Prostate gland (tissue), 2 donors: ENCODE measurements at regions not wholly inside any gene's neighbourhood (a gene's known extent, or its start where the extent isn't known, plus 50 kb on each side); places are given as distances from the start of the nearest gene placed in this dataset.

Experiments
- DNase-seq: peaks from one replicate; pipeline ENCODE4 v3.0.0-alpha.2; 2019; ENCODE audit warnings: low spot score
- H3K27ac ChIP-seq, 2 donors: fragments of 200-600 bp; sonication (generic); 2 replicates each; pipeline ENCODE4 v1.5.1; 2017 to 2019
- H3K27me3 ChIP-seq: fragments of 200-600 bp; sonication (generic); replicated peaks from 2 replicates; pipeline ENCODE4 v1.5.1; 2019; ENCODE audit not compliant: insufficient read depth
- H3K36me3 ChIP-seq, 2 donors: fragments of 200-600 bp; sonication (generic); 1 replicate in 1 of 2; 2 replicates in 1 of 2; pipeline versions ENCODE4 v1.5.1 to v1.8.1; 2017 to 2019
- H3K4me1 ChIP-seq: fragments of 200-600 bp; sonication (generic); replicated peaks from 2 replicates; pipeline ENCODE4 v1.5.1; 2019
- H3K4me3 ChIP-seq, 2 donors: fragments of 200-600 bp; sonication (generic); 2 replicates each; pipeline ENCODE4 v1.5.1; 2017 to 2019
- H3K9me3 ChIP-seq: fragments of 200-600 bp; sonication (generic); 2 replicates; pipeline ENCODE4 v1.5.1; 2017
- CTCF ChIP-seq, 4 experiments: fragments of 200-600 bp in 2 of 4; fragments of 450-650 bp in 2 of 4; sonication (generic) in 2 of 4; IDR thresholded peaks; 1 replicate in 3 of 4; 2 replicates in 1 of 4; pipeline ENCODE4 v1.5.1; 2016 to 2019; ENCODE audit warnings: antibody characterized with exemption in 4 of 4, mild to moderate bottlenecking in 2 of 4, moderate library complexity in 2 of 4
- POLR2A ChIP-seq: fragments of 450-650 bp; IDR thresholded peaks from one replicate; pipeline ENCODE4 v1.6.1; 2016; ENCODE audit warnings: antibody characterized with exemption, mild to moderate bottlenecking
- POLR2AphosphoS5 ChIP-seq: sonication (generic); formaldehyde crosslinking; IDR thresholded peaks from one replicate; pipeline ENCODE4 v1.6.1; 2017; ENCODE audit warnings: antibody characterized with exemption
- WGBS: methylation state at CpG from one replicate; pipeline ENCODE4 v1.1.5; 2018; 5-methylcytosine and 5-hydroxymethylcytosine counted together
- intact Hi-C: fragments of 100-400 bp; cut with DNase I; formaldehyde crosslinking; loops from one replicate; pipeline ENCODE4 v1.14.2; 2022

DNA sequence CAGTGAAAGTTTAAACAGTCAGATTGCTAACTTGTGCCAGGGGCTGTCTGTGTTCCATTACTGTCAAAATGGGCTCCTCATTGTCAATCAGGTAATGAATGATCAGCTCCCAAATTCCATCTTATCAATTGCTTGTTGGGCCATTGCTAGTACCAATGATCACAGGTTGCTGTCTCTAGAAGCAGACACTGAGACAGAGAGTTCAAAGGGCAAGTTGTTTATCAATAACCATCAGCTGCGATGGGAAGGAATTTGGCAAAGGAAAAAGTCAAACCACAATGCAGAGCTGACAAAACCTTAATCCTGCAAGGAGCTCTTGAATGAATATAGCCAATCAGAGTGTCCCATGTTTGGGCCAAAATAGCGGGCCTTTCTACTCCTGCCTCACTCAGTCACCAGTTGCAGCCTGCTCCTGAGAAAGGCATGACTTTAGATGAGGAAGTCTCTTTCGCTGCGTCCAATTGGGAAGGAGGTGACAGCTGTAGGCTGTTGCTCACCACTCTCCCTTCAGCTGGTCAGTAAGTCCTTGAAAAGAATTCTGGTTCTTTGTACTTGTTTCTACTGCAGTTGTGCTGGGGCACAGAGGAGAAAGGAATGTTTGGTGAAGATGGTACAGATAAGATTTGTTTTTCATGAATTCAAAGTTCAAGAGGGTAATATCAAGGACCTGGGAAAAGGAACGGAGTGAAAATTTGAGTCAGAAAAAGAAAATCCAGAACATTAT is 179.2 kb upstream of the PDE3A start:
- no peak overlapping the region for H3K4me3 ChIP-seq
- H3K9me3 ChIP-seq: no peaks in the 10 kb centered on the region
- no peaks in the 10 kb centered on the region for H3K4me1 ChIP-seq
- TF ChIP-seq CTCF (IDR thresholded peaks at IDR 0.05): no peak
- no peak for TF ChIP-seq POLR2AphosphoS5
- no peak for TF ChIP-seq POLR2A
- intact Hi-C loops: no loop called here
- DNase-seq: no peak
- no peaks in the 10 kb centered on the region for H3K27me3 ChIP-seq
- no peaks in the 10 kb centered on the region for H3K36me3 ChIP-seq
- H3K27ac ChIP-seq: no peak overlapping the region
- 45% methylated on average over 5 of the region's 5 CpGs for WGBS

DNA sequence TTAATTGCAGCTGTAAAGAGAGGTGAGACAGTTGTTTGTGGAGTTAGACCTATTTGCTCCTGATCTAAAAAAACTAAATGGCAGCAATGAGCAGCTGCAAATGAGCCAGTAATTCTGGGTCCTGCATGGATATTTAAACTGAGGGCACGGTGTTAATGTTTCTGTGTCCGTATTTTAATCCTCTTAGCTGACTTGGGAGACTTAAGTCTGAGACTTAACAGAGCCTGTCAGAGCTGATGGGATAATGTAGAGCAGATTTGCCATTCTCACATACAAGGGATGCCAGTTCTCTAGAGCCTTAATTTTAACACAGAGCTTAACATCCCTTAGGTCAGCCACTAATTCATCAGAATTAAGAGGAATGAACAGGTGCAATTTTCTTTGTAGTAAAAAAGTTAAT is 178.6 kb upstream of the PDE3A start:
- 72% methylated on average over 2 of the region's 2 CpGs for WGBS
- intact Hi-C loops: no loop called here
- H3K27me3 ChIP-seq: no peaks in the 10 kb centered on the region

GRCh38 chr12:20194171-20194570 is 174.2 kb upstream of the PDE3A start:
- H3K36me3 ChIP-seq: no peaks in the 10 kb centered on the region
- intact Hi-C loops: no loop called here
- no peak for TF ChIP-seq CTCF (IDR thresholded peaks at IDR 0.05)
- no peak for TF ChIP-seq POLR2A
- no peak for TF ChIP-seq POLR2AphosphoS5
- DNase-seq: no peak
- WGBS: 62% methylated on average over 4 of the region's 4 CpGs
- no peaks in the 10 kb centered on the region for H3K27me3 ChIP-seq
- no peaks in the 10 kb centered on the region for H3K4me1 ChIP-seq
- no peak overlapping the region for H3K27ac ChIP-seq
- H3K9me3 ChIP-seq: no peaks in the 10 kb centered on the region
- H3K4me3 ChIP-seq: no peak overlapping the region

More for the DNA sequence above, 178.6 kb upstream of the PDE3A start:
- Histone ChIP-seq H3K36me3 (no peaks in the 10 kb centered on the region), H3K9me3 (no peaks in the 10 kb centered on the region), H3K27ac (no peak overlapping the region), H3K4me3 (no peak overlapping the region), H3K4me1 (no peaks in the 10 kb centered on the region)
- no peak for DNase-seq
- no peak for TF ChIP-seq POLR2A
- no peak for TF ChIP-seq CTCF (IDR thresholded peaks at IDR 0.05)
- no peak for TF ChIP-seq POLR2AphosphoS5

- TF ChIP-seq POLR2A (no peak), POLR2AphosphoS5 (no peak), CTCF (IDR thresholded peaks at IDR 0.05) (no peak)
- Histone ChIP-seq H3K27ac (no peak overlapping the region), H3K27me3 (no peaks in the 10 kb centered on the region), H3K4me3 (no peak overlapping the region), H3K9me3 (no peaks in the 10 kb centered on the region), H3K36me3 (no peaks in the 10 kb centered on the region), H3K4me1 (no peaks in the 10 kb centered on the region)
- DNase-seq: no peak
- 91% methylated on average over 4 of the region's 4 CpGs for WGBS
- intact Hi-C loops: no loop called here
These were observed 171.6 kb upstream of the PDE3A start for GRCh38 chr12:20196767-20197166.

DNA sequence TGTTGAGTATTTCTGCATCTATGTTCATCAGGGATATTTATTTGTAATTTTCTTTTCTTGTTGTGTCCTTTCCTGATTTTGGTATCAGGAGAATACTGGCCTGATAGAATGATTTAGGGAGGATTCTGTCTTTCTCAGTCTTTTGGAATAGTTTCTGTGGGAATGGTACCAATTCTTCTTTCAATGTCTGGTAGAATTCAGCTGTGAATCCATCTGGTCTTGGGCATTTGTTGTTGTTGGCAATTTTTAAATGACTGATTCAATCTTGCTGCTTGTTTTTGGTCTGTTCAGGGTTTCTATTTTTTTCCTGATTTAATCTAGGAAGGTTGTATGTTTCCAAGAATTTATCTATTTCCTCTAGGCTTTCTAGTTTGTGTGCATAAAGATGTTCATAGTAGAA is 170.9 kb upstream of the PDE3A start:
- Histone ChIP-seq H3K27ac (no peak overlapping the region), H3K27me3 (no peaks in the 10 kb centered on the region), H3K36me3 (no peaks in the 10 kb centered on the region), H3K4me1 (no peaks in the 10 kb centered on the region), H3K4me3 (no peak overlapping the region), H3K9me3 (no peaks in the 10 kb centered on the region)
- no peak for TF ChIP-seq POLR2AphosphoS5
- intact Hi-C loops: no loop called here
- DNase-seq: no peak
